Forelimb muscle (tissue), 1 donor: ENCODE measurements at regions not wholly inside any gene's neighbourhood (a gene's known extent, or its start where the extent isn't known, plus 50 kb on each side); places are given as distances from the start of the nearest gene placed in this dataset.
"Not testable (repeated sequence)": the region's sequence is repeated elsewhere in the genome, so short reads cannot be mapped to it uniquely, and the experiment has no call there.

ENCODE experiments used
- DNase-seq: peaks from one replicate; pipeline ENCODE4 v3.0.0-alpha.2; 2013; ENCODE audit warnings: low read depth

DNA sequence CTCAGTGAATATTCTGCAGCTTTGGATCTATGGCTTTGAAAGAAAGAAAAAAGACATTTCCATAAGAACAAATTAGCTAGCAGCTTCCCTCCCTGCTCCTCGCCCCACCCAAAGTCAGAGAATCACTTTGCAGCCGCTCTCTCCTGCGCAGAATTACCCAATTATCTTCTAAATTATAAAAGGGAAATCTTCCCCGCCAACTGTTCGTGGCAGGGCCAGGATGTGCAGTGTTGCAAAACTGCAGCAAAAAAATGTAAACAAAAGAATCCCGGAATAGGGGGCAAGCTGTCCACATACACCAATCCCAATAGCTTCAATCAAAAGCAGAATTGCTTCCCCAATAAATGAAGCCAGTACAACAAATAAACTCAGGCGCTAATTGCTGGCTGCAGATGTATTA is 510.6 kb downstream of the RBFOX1 start:
- no peak for DNase-seq

DNA sequence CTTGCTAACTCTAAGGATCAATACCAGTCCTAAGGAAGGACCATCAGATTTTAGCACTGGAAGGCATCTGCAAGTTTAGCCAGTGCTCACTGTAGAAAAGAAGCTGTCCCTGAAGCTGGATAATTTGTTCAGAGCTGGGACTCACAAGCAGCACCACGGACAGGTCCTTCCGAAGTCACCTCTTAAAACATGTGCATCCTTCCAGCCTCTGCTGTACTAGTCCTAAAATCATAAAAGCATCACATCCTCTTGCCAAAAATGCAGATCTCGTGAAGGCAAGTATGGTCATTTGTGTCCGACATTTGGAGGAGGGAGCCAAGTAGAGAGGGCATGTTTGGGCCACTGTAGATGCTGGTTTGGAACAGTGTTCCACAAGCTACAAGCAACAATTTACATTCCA is 506.9 kb downstream of the RBFOX1 start:
- DNase-seq = no peak

DNA sequence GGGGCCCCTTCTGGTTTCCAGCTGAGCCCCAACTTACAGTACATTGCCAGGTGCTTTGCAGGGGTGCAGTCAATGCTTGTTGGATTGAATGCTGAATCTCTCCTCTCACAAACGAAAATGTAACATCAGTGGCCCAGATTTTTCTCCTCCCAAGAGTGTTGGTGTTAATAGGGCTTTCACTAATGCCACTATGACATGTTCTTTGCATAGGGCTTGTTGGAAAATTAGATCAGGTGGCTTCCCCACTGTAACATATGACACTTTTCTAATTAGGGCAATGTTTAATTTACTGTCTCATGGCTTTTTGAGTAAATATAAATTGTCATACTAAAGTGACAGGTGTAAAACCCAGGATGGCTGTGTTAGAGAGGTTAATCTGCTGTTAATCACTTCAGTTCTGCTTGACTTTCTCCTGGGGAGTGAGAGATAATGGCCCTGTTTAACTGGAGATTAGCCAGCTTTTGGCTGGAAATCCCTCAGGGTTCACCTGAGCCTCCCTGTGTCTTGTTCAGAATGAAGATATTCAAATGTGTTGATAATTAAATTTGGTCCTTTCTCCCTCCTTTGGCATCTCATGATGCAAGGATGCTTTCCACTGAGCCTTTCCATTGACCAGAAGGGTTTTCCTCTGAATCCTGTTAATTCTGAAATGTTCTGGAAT is 502.3 kb downstream of the RBFOX1 start:
- no peak for DNase-seq

DNA sequence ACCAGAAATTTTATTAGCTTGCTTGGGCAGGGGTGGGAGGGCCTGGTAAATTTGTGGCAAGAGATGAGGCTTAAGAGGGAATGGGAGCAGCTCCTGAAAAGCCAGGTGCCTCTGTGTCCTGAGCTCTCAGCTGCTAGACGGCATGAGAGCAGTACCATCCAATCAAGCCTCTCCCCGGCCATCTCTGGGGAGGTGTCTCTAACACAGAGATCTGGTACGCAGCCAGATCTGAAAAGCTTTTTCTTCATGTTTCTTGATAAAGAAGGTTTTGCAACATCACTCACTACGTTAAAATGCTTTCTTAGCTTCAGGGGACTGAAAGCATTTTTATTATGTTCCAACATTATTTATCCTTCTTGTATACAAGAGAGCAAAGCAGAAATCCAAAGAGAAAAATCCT is 488.2 kb downstream of the RBFOX1 start:
- no peak for DNase-seq

DNA sequence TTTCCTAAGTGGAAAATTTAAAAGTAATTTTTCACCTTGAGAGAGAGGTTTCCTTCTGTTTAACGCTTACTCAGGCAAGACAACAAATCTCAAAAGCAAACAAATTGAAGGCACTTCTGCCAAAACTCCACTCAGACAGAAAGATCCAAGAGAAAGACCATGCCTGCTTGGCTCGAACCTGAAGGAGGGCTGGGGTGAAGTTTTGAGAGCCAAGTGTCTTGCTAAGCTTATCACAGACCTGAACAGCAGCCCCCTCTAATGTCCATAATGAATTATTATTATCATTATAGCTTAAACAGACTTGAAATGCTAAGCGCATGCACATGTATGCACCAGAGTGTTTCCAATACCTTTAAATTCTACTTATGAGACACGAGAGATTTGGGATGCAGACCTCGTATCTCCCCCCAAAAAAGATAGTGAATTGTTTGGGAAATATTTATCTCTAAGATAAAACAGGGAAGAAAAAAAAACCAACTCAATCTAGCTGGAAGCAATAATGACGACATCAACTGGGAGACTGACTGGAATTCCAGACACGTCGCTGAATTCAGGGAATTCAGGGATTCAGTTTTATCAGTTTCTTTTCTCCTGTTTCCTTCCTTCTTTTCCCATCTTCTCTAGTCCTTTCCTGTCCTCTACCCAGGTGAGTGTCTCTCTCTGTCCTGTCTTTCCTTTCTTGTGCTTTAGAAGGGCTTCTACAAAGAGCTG is 473.2 kb downstream of the RBFOX1 start:
- peak; percentile 8 for DNase-seq

DNA sequence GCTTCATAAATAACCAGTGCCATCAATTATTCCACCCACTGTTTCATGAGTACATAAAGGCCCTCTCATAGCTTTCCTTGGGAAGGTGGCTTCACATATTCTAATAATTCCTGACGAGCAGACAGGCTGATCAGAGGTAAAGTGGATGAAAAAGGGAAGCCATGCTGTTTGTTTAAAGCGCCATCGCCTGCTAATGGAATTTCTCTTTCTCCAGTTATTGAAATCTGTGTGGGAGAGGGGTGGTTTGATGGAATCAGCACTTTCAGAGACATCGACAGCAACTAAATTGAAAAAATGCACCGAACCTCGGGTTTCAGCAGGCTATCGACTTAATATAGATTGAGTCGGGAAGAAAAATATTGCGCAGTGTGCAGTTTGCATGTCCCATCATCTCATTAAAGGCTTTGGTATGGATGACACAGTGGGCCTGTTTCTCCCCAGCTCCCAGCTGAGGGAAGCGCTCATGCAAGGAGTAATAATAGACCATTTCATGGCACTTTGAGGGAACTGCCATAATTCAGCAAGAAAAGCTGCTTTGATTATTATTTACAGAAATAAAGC is 472.1 kb downstream of the RBFOX1 start:
- DNase-seq = no peak

DNA sequence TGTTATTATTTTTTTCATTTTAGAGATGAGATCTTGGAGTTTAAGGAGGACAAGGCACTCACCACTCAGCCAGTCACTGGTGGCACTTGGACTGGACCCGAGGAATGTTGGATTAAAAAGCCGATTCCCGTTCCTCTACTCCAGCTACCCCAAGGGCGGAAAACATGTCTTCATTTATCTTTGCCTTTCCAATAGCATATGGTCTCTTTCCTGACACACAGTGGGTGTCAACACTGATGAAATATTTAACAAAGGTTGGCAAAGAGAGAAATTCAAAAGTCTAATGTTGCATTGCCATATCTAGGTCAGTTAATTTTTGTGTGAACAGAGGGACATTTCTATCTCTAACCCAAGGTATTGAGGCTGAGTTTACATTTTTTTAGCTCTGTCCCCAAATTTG is 459.7 kb downstream of the RBFOX1 start:
- no peak for DNase-seq

DNA sequence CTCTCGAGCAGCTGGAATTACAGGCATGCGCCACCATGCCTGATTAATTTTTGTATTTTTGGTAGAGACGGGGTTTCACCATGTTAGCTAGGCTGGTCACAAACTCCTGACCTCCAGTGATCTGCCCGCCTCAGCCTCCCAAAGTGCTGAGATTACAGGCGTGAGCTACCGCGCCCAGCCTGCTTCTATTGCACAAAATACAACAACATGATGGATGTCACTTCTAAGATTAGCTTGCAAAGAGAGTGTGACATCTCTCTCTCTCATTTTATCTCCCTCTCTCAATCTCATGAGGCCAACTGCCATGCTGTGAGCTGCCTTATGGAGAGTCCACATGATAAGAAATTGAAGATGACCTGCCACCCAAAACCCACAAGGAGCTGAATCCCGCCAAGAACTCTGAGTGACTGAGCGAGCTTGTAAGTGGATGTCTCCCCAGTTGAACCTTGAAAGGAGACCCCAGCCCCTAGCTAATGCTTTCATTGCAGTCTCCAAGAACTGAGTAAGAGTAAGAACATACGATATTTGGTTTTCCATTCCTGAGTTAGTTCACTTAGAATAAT is 458.5 kb downstream of the RBFOX1 start:
- no peak for DNase-seq

DNA sequence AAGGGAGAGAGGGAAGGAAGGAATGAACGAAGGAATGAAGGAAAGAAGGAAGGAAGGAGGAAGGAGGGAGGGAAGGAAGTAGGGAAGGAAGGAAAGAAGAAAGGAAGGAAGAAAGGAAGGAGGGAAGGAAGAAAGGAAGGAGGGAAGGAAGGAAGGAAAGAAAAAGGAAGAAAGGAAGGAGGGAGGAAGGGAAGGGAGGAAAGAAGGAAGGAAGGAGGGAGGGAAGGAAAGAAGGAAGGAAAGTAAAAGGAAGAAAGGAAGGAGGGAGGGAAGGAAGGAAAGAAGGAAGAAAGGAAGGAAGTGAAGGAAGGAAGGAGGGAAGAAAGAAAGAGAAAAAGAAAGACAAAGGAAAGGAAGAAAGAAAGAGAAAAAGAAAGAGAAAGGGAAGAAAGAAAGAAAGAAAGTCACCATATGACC is 442.4 kb downstream of the RBFOX1 start:
- DNase-seq = no peak

DNA sequence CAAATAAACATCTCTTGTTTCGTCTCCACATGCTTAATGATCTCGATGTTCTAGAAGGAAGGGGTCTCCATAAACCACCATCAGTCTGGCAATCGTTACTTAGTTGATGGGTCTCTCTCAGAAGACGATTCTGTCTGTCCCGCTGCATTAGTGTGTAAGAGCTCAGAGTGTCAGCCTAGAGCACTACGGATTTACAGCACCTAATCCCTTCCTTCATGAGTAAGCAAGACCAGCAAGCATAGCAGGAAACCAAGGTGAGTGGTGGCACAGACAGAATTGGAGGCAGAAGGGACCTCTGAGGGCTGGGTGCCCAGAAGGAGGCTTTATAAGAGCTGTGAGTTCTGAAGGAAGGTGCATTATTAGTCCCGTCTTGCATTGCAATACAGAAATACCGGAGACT is 440.1 kb downstream of the RBFOX1 start:
- no peak for DNase-seq

DNA sequence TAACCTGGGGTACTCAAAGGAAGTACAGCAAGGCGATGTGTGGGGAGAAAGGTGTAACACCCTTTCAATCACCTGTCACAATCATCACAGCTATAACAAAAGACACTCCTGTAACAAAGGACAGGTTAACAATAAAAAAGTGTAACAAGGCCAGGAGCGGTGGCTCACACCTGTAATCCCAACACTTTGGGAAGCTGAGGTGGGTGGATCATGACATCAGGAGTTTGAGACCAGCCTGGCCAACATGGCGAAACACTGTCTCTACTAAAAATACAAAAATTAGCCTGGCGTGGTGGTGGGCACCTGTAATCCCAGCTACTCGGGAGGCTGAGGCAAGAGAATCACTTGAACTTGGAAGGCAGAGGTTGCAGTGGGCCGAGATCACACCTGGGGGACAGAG is 436.4 kb downstream of the RBFOX1 start:
- DNase-seq = not testable (repeated sequence)

DNA sequence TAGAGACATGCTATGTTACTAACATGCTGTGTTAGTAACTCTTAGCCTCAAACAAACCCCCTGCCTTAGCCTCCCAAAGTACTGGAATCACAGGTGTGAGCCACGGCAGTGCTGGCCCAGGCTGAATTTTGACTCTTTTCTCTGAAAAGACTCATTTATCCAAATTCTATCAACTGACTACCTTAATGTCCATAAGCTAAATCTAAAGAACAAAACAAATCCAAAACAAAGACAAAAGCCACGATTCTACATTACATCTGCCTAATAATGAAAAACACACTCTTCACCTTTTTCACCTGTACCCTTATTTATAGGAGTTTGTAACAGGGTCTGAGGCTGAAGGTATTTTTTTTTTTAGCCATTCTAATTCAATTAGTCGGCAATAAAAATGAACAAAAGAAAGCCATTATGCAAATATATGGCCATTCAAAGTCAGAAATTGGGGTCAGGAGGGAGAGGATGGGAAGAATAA is 432.5 kb downstream of the RBFOX1 start:
- no peak for DNase-seq

DNA sequence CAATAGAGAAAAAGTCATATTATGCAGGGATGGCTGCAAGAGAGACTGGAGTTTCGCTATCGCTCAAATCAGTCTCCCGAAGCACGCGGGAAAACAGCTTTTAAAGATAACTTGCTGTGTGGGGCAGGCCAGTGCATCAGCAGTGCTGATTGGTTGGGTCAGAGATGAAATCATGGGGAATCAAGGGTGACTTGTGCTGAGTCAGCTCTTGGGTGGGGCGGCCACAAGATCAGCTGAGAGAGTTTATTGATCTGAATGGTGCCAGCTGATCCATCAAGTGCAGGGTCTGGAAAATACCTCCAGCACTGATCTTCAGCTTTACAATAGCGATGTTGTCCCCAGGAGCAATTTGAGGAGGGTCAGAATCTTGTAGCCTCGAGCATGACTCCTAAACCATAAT is 430.5 kb downstream of the RBFOX1 start:
- DNase-seq = no peak
